Liver (tissue), 8 donors: ENCODE measurements at regions not wholly inside any gene's neighbourhood (a gene's known extent, or its start where the extent isn't known, plus 50 kb on each side); places are given as distances from the start of the nearest gene placed in this dataset.

Experiments used
- DNase-seq: peaks from one replicate; pipeline ENCODE4 v3.0.0-alpha.2; 2017; ENCODE audit warnings: low spot score
- H3K27ac ChIP-seq, 2 donors: one replicate each; pipeline ENCODE4 v1.7.0; 2013; ENCODE audit warnings: inconsistent platforms in 2 of 2, low read length in 2 of 2, control low read depth in 1 of 2, low read depth in 1 of 2, mild to moderate bottlenecking in 1 of 2
- H3K27me3 ChIP-seq, 4 donors: one replicate each; pipeline versions ENCODE4 v1.6.1 to v1.7.0; 2013; ENCODE audit warnings: low read length in 3 of 4, inconsistent platforms in 1 of 4, mild to moderate bottlenecking in 1 of 4, moderate library complexity in 1 of 4; ENCODE audit not compliant: control insufficient read depth in 4 of 4, insufficient read depth in 4 of 4
- H3K36me3 ChIP-seq, 4 donors: one replicate each; pipeline versions ENCODE4 v1.6.1 to v1.7.0; 2013; ENCODE audit warnings: low read length in 3 of 4, mild to moderate bottlenecking in 3 of 4, low read depth in 1 of 4, moderate library complexity in 1 of 4; ENCODE audit not compliant: control insufficient read depth in 4 of 4, insufficient read depth in 3 of 4
- H3K4me1 ChIP-seq, 4 donors: one replicate each; pipeline versions ENCODE4 v1.6.1 to v1.7.0; 2013; ENCODE audit warnings: low read length in 3 of 4, mild to moderate bottlenecking in 3 of 4, moderate library complexity in 1 of 4; ENCODE audit not compliant: control insufficient read depth in 4 of 4, insufficient read depth in 4 of 4
- H3K4me3 ChIP-seq, 3 donors: one replicate each; pipeline versions ENCODE4 v1.6.1 to v1.7.0; 2013; ENCODE audit warnings: low read length in 3 of 3, control low read depth in 1 of 3, low read depth in 1 of 3, mild to moderate bottlenecking in 1 of 3
- H3K9ac ChIP-seq, 2 donors: one replicate each; pipeline ENCODE4 v1.7.0; 2013; ENCODE audit warnings: low read length in 2 of 2, mild to moderate bottlenecking in 2 of 2, moderate library complexity in 2 of 2, control low read depth in 1 of 2, low read depth in 1 of 2
- H3K9me3 ChIP-seq, 4 donors: one replicate each; pipeline versions ENCODE4 v1.6.1 to v1.7.0; 2013; ENCODE audit warnings: low read length in 3 of 4; ENCODE audit not compliant: control insufficient read depth in 4 of 4
- CTCF ChIP-seq: fragments of 150-350 bp; IDR thresholded peaks from 2 replicates; pipeline ENCODE4 v1.5.1; 2017; ENCODE audit warnings: improper control_type of control experiment, low read depth, low read length; ENCODE audit not compliant: missing input control
- EGR1 ChIP-seq, 2 donors: IDR thresholded peaks; 2 replicates each; pipeline ENCODE4 v1.6.1; 2016 to 2018; ENCODE audit warnings: antibody characterized with exemption in 2 of 2, low read depth in 2 of 2
- HNF4A ChIP-seq, 2 donors: conservative IDR thresholded peaks; 2 replicates each; pipeline ENCODE4 v1.6.1; 2016; ENCODE audit warnings: antibody characterized with exemption in 2 of 2, mild to moderate bottlenecking in 2 of 2
- HNF4G ChIP-seq: IDR thresholded peaks from 2 replicates; pipeline ENCODE4 v1.6.1; 2016; ENCODE audit warnings: antibody characterized with exemption
- JUND ChIP-seq, 2 donors: IDR thresholded peaks; 2 replicates each; pipeline ENCODE4 v1.6.1; 2016; ENCODE audit warnings: antibody characterized with exemption in 2 of 2
- RXRA ChIP-seq, 2 donors: IDR thresholded peaks; 2 replicates each; pipeline ENCODE4 v1.6.1; 2017 to 2018; ENCODE audit warnings: antibody characterized with exemption in 2 of 2, mild to moderate bottlenecking in 1 of 2
- SP1 ChIP-seq: IDR thresholded peaks from 2 replicates; pipeline ENCODE4 v1.6.1; 2018; ENCODE audit warnings: antibody characterized with exemption, mild to moderate bottlenecking
- TAF1 ChIP-seq: conservative IDR thresholded peaks from 2 replicates; pipeline ENCODE4 v1.6.1; 2016; ENCODE audit warnings: antibody characterized with exemption, mild to moderate bottlenecking
- WGBS: extraction: QIAGEN DNeasy Blood & Tissue Kit; methylation state at CpG from one replicate; pipeline ENCODE4 v1.1.7; 2013; 5-methylcytosine and 5-hydroxymethylcytosine counted together
- TF ChIP-seq, protein P1 (sequence below): IDR thresholded peaks from 2 replicates; pipeline ENCODE4 v1.6.1; 2016; ENCODE audit warnings: antibody characterized with exemption
- TF ChIP-seq, protein P2 (sequence below): IDR thresholded peaks from 2 replicates; pipeline ENCODE4 v1.6.1; 2016; ENCODE audit warnings: antibody characterized with exemption
- TF ChIP-seq, protein P3 (sequence below): IDR thresholded peaks from 2 replicates; pipeline ENCODE4 v1.6.1; 2016; ENCODE audit warnings: antibody characterized with exemption, mild to moderate bottlenecking
- donor health status: healthy.
- donor health status: healthy.
- donor health status: healthy.
- donor health status: healthy.
- donor health status: healthy.

GRCh38 chr2:38436227-38436664 is 59.2 kb upstream of the ATL2 start:
- peaks cover 0 to 2% (median 0%) of the 10 kb centered on the region in 4 donors for H3K9me3 ChIP-seq
- WGBS, result 92% methylated on average over 2 of the region's 2 CpGs
- peaks cover 0 to 11% (median 7%) of the 10 kb centered on the region in 4 donors for H3K4me1 ChIP-seq
- H3K9ac ChIP-seq, result no peak overlapping the region
- H3K27ac ChIP-seq, result no peak overlapping the region
- H3K4me3 ChIP-seq, result no peak overlapping the region
- no peaks in the 10 kb centered on the region for H3K36me3 ChIP-seq
- no peaks in the 10 kb centered on the region for H3K27me3 ChIP-seq
- TF ChIP-seq, protein P1, sequence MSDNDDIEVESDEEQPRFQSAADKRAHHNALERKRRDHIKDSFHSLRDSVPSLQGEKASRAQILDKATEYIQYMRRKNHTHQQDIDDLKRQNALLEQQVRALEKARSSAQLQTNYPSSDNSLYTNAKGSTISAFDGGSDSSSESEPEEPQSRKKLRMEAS, result no peak
- TF ChIP-seq EGR1 (IDR thresholded peaks at IDR 0.05; ENCODE audit: low read depth in 2 of 2) (no peak), SP1 (no peak), TAF1 (no peak), JUND (IDR thresholded peaks at IDR 0.05) (no peak), RXRA (IDR thresholded peaks at IDR 0.05) (no peak), HNF4G (no peak), CTCF (no peak), HNF4A (conservative IDR thresholded peaks at IDR 0.05) (no peak)
- TF ChIP-seq, protein P2, sequence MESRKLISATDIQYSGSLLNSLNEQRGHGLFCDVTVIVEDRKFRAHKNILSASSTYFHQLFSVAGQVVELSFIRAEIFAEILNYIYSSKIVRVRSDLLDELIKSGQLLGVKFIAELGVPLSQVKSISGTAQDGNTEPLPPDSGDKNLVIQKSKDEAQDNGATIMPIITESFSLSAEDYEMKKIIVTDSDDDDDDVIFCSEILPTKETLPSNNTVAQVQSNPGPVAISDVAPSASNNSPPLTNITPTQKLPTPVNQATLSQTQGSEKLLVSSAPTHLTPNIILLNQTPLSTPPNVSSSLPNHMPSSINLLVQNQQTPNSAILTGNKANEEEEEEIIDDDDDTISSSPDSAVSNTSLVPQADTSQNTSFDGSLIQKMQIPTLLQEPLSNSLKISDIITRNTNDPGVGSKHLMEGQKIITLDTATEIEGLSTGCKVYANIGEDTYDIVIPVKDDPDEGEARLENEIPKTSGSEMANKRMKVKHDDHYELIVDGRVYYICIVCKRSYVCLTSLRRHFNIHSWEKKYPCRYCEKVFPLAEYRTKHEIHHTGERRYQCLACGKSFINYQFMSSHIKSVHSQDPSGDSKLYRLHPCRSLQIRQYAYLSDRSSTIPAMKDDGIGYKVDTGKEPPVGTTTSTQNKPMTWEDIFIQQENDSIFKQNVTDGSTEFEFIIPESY, result no peak
- TF ChIP-seq, protein P3, sequence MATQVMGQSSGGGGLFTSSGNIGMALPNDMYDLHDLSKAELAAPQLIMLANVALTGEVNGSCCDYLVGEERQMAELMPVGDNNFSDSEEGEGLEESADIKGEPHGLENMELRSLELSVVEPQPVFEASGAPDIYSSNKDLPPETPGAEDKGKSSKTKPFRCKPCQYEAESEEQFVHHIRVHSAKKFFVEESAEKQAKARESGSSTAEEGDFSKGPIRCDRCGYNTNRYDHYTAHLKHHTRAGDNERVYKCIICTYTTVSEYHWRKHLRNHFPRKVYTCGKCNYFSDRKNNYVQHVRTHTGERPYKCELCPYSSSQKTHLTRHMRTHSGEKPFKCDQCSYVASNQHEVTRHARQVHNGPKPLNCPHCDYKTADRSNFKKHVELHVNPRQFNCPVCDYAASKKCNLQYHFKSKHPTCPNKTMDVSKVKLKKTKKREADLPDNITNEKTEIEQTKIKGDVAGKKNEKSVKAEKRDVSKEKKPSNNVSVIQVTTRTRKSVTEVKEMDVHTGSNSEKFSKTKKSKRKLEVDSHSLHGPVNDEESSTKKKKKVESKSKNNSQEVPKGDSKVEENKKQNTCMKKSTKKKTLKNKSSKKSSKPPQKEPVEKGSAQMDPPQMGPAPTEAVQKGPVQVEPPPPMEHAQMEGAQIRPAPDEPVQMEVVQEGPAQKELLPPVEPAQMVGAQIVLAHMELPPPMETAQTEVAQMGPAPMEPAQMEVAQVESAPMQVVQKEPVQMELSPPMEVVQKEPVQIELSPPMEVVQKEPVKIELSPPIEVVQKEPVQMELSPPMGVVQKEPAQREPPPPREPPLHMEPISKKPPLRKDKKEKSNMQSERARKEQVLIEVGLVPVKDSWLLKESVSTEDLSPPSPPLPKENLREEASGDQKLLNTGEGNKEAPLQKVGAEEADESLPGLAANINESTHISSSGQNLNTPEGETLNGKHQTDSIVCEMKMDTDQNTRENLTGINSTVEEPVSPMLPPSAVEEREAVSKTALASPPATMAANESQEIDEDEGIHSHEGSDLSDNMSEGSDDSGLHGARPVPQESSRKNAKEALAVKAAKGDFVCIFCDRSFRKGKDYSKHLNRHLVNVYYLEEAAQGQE, result no peak
- DNase-seq, result peak; percentile 35

- Histone ChIP-seq H3K9ac (no peak overlapping the region), H3K27me3 (no peaks in the 10 kb centered on the region), H3K27ac (no peak overlapping the region), H3K4me3 (no peak overlapping the region), H3K4me1 (peaks cover 0 to 11% (median 7%) of the 10 kb centered on the region in 4 donors), H3K9me3 (peaks cover 0 to 2% (median 0%) of the 10 kb centered on the region in 4 donors), H3K36me3 (no peaks in the 10 kb centered on the region)
- no peak for DNase-seq
- WGBS, result 87% methylated on average over 2 of the region's 2 CpGs
- TF ChIP-seq CTCF (no peak), HNF4A (conservative IDR thresholded peaks at IDR 0.05) (no peak)
These were observed 58.7 kb upstream of the ATL2 start for GRCh38 chr2:38435775-38436174.
